ENCODE measurements at regions not wholly inside any gene's neighbourhood (a gene's known extent, or its start where the extent isn't known, plus 50 kb on each side); places are given as distances from the start of the nearest gene placed in this dataset.

GRCh38 chr2:7513834-7514233 lies 596.6 kb downstream of the RNF144A start:
- TF ChIP-seq CTCF (IDR thresholded peaks at IDR 0.05) (no peak), POLR2A (IDR thresholded peaks at IDR 0.05) (no peak)

Measured in heart left ventricle (tissue), 13 donors.